ENCODE measurements at regions not wholly inside any gene's neighbourhood (a gene's known extent, or its start where the extent isn't known, plus 50 kb on each side); places are given as distances from the start of the nearest gene placed in this dataset.

GRCh38 chr1:244271691-244272308 is 179.9 kb downstream of the ADSS2 start:
- H3K9me3 ChIP-seq = no peaks in the 10 kb centered on the region
- 90 to 92% (median 92%) methylated on average over 15 of the region's 15 CpGs for WGBS, 3 donors
- no peak for DNase-seq
- TF ChIP-seq CTCF (IDR thresholded peaks at IDR 0.05) = no peak
- intact Hi-C loops (cut with DNase I) = loop anchor here (5.0 to 10.0 kb wide), 2 partner anchors 927 to 929 kb away; no protein-coding TSS in a partner anchor
- no peaks in the 10 kb centered on the region for H3K27me3 ChIP-seq
- H3K4me1 ChIP-seq (ENCODE audit: insufficient read depth) = peaks cover 2% of the 10 kb centered on the region
- H3K4me3 ChIP-seq = no peak overlapping the region
- no peaks in the 10 kb centered on the region for H3K36me3 ChIP-seq
- no peak overlapping the region for H3K27ac ChIP-seq

GRCh38 chr1:244272471-244273261 is 179.0 kb downstream of the ADSS2 start:
- WGBS, 3 donors = 42 to 47% (median 46%) methylated on average over 9 of the region's 9 CpGs
- Histone ChIP-seq H3K36me3 (no peaks in the 10 kb centered on the region), H3K4me1 (ENCODE audit: insufficient read depth) (peaks cover 2% of the 10 kb centered on the region), H3K27ac (peak overlapping the region; percentile 5 to 65), H3K9me3 (no peaks in the 10 kb centered on the region), H3K27me3 (no peaks in the 10 kb centered on the region), H3K4me3 (no peak overlapping the region)
- no peak for TF ChIP-seq POLR2A (IDR thresholded peaks at IDR 0.05)
- TF ChIP-seq CTCF (IDR thresholded peaks at IDR 0.05) = peak; percentile 54 to 94 (median 91)
- no peak for TF ChIP-seq EP300 (IDR thresholded peaks at IDR 0.05)
- intact Hi-C loops (cut with DNase I) = loop anchor here (5.0 to 10.0 kb wide), 2 partner anchors 928 to 930 kb away; no protein-coding TSS in a partner anchor
- peak; percentile 42 to 80 (median 78) for DNase-seq

- Histone ChIP-seq H3K27me3 (no peaks in the 10 kb centered on the region), H3K36me3 (no peaks in the 10 kb centered on the region), H3K4me3 (no peak overlapping the region), H3K27ac (peak overlapping the region; percentile 59 to 65), H3K4me1 (ENCODE audit: insufficient read depth) (peaks cover 2% of the 10 kb centered on the region), H3K9me3 (no peaks in the 10 kb centered on the region)
- WGBS, 3 donors = 5 to 6% (median 6%) methylated on average over 8 of the region's 8 CpGs
- no peak for DNase-seq
- intact Hi-C loops (cut with DNase I) = loop anchor here (5.0 to 10.0 kb wide), 2 partner anchors 929 to 931 kb away; no protein-coding TSS in a partner anchor
- TF ChIP-seq EP300 (IDR thresholded peaks at IDR 0.05) (no peak), POLR2A (IDR thresholded peaks at IDR 0.05) (no peak), CTCF (IDR thresholded peaks at IDR 0.05) (no peak)
These were observed 178.4 kb downstream of the ADSS2 start for GRCh38 chr1:244273262-244273844.

- no peak overlapping the region for H3K4me3 ChIP-seq
- intact Hi-C loops (cut with DNase I) = loop anchor here (5.0 to 10.0 kb wide), 2 partner anchors 929 to 932 kb away; no protein-coding TSS in a partner anchor
- no peak for TF ChIP-seq CTCF (IDR thresholded peaks at IDR 0.05)
- H3K36me3 ChIP-seq = no peaks in the 10 kb centered on the region
- peaks cover 2% of the 10 kb centered on the region for H3K4me1 ChIP-seq (ENCODE audit: insufficient read depth)
- 25 to 33% (median 33%) methylated on average over 13 of the region's 13 CpGs for WGBS, 3 donors
- peak overlapping the region; percentile 59 to 65 for H3K27ac ChIP-seq
- no peaks in the 10 kb centered on the region for H3K9me3 ChIP-seq
- peak; percentile 79 to 84 (median 82) for DNase-seq
- H3K27me3 ChIP-seq = no peaks in the 10 kb centered on the region
These were observed 177.7 kb downstream of the ADSS2 start for GRCh38 chr1:244273845-244274619.

All from ovary (tissue), 7 donors.